A549 (cell line): ENCODE measurements at regions not wholly inside any gene's neighbourhood (a gene's known extent, or its start where the extent isn't known, plus 50 kb on each side); places are given as distances from the start of the nearest gene placed in this dataset.

Experiments used
- CBX8 ChIP-seq: fragments of 200-600 bp; sonication (generic); IDR thresholded peaks from 2 replicates; pipeline ENCODE4 v1.6.1; 2016
- EP300 ChIP-seq, 2 experiments: fragments of >200 bp; sonication (Bioruptor Twin); formaldehyde crosslinking; IDR thresholded peaks; 2 replicates in 1 of 2; 3 replicates in 1 of 2; pipeline ENCODE4 v1.6.1; 2016 to 2017
- JUNB ChIP-seq: fragments of >200 bp; sonication (Bioruptor Twin); formaldehyde crosslinking; IDR thresholded peaks from 2 replicates; pipeline ENCODE4 v1.6.1; 2016
- POLR2A ChIP-seq: IDR thresholded peaks from 2 replicates; pipeline ENCODE4 v1.6.1; 2012; ENCODE audit warnings: mild to moderate bottlenecking, low read length
- RAD21 ChIP-seq, 2 experiments: fragments of >200 bp in 1 of 2; sonication (Bioruptor Twin) in 1 of 2; formaldehyde crosslinking in 1 of 2; IDR thresholded peaks in 1 of 2; conservative IDR thresholded peaks in 1 of 2; 2 replicates in 1 of 2; 3 replicates in 1 of 2; pipeline ENCODE4 v1.6.1; 2012 to 2018; ENCODE audit warnings: inconsistent platforms in 1 of 2
- RARB ChIP-seq: fragments of 250-450 bp; sonication (Bioruptor Pico); IDR thresholded peaks from 2 replicates; pipeline ENCODE4 v1.8.0; 2021; ENCODE audit warnings: mild to moderate bottlenecking, moderate library complexity
- RCOR1 ChIP-seq: fragments of 150-350 bp; IDR thresholded peaks from 2 replicates; pipeline ENCODE4 v1.6.1; 2014; ENCODE audit warnings: antibody characterized with exemption, low read length, low read depth
- RFX5 ChIP-seq: fragments of 450-650 bp; IDR thresholded peaks from 2 replicates; pipeline ENCODE4 v1.7.1; 2014; ENCODE audit warnings: antibody characterized with exemption, mild to moderate bottlenecking, moderate library complexity
- TF ChIP-seq, protein P1 (sequence below): fragments of >200 bp; sonication (Bioruptor Twin); formaldehyde crosslinking; IDR thresholded peaks from 3 replicates; pipeline ENCODE4 v1.5.1; 2016

DNA sequence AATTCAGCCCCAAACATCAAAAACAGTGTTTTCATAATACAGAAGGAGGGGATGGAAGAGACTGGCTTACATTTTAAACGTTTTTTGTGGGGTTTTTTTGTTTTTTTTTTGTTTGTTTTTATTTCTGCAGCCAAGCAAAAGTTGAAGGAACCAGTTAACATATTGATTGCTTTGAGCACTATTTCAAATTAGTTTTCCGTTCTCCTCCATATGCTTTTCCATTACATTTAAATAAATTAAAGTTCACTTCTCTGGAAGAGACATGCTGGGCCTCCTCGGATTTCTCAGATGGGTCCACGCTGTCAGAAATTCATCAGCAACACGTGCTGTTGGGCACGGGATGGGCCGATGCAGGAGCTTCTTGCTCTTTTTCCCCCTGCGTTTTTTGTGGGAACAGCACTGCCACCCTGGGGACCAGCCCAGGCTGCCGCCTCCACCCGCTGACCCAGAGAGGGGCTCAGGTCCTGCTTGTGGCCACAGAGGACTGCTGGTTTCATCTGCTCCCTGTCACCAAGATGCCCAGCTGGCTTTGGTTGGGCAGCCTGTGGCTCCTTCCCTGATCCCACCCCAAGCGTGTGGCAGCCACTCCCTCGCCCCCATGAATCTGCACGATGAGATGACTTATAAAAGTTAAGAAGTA is 67.7 kb upstream of the CHST15 start:
- no peak for TF ChIP-seq RCOR1
- TF ChIP-seq, protein P1, sequence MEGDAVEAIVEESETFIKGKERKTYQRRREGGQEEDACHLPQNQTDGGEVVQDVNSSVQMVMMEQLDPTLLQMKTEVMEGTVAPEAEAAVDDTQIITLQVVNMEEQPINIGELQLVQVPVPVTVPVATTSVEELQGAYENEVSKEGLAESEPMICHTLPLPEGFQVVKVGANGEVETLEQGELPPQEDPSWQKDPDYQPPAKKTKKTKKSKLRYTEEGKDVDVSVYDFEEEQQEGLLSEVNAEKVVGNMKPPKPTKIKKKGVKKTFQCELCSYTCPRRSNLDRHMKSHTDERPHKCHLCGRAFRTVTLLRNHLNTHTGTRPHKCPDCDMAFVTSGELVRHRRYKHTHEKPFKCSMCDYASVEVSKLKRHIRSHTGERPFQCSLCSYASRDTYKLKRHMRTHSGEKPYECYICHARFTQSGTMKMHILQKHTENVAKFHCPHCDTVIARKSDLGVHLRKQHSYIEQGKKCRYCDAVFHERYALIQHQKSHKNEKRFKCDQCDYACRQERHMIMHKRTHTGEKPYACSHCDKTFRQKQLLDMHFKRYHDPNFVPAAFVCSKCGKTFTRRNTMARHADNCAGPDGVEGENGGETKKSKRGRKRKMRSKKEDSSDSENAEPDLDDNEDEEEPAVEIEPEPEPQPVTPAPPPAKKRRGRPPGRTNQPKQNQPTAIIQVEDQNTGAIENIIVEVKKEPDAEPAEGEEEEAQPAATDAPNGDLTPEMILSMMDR: no peak
- TF ChIP-seq JUNB: no peak
- TF ChIP-seq POLR2A: no peak
- TF ChIP-seq RAD21 (conservative IDR thresholded peaks at IDR 0.05 in 1 of 2, IDR thresholded peaks at IDR 0.05 in 1 of 2): no peak
- TF ChIP-seq RARB (CRISPR knock-in tag): no peak
- no peak for TF ChIP-seq RFX5
- no peak for TF ChIP-seq EP300 (IDR thresholded peaks at IDR 0.05)
- TF ChIP-seq CBX8: no peak
